H9 (cell line): ENCODE measurements at regions not wholly inside any gene's neighbourhood (a gene's known extent, or its start where the extent isn't known, plus 50 kb on each side); places are given as distances from the start of the nearest gene placed in this dataset.

ENCODE experiments used
- DNase-seq: peaks from one replicate; pipeline ENCODE4 v3.0.0-alpha.2; 2017
- H2AFZ ChIP-seq: one replicate; pipeline ENCODE4 v1.6.1; 2013; ENCODE audit warnings: mild to moderate bottlenecking, low read length, control low read depth, moderate library complexity
- H2AK5ac ChIP-seq: 2 replicates; pipeline ENCODE4 v1.6.1; 2013; ENCODE audit warnings: low read length, control low read depth, mixed read lengths; ENCODE audit not compliant: insufficient read length
- H2BK120ac ChIP-seq: one replicate; pipeline ENCODE4 v1.6.1; 2013; ENCODE audit warnings: low read depth, mild to moderate bottlenecking, low read length, control low read depth, inconsistent platforms; ENCODE audit not compliant: poor library complexity, severe bottlenecking
- H2BK12ac ChIP-seq: 2 replicates; pipeline ENCODE4 v1.6.1; 2013; ENCODE audit warnings: low read length, control low read depth, mixed read lengths, low read depth; ENCODE audit not compliant: insufficient read length
- H2BK15ac ChIP-seq: 2 replicates; pipeline ENCODE4 v1.6.1; 2013; ENCODE audit warnings: low read depth, low read length, control low read depth
- H2BK20ac ChIP-seq: one replicate; pipeline ENCODE4 v1.6.1; 2013; ENCODE audit warnings: low read depth, mild to moderate bottlenecking, low read length, control low read depth, inconsistent platforms; ENCODE audit not compliant: poor library complexity, severe bottlenecking
- H2BK5ac ChIP-seq: 2 replicates; pipeline ENCODE4 v1.6.1; 2013; ENCODE audit warnings: low read length, control low read depth, mixed read lengths; ENCODE audit not compliant: insufficient read length
- H3K14ac ChIP-seq: 2 replicates; pipeline ENCODE4 v1.6.1; 2013; ENCODE audit warnings: low read length, control low read depth; ENCODE audit not compliant: insufficient read depth
- H3K18ac ChIP-seq: 2 replicates; pipeline ENCODE4 v1.6.1; 2013; ENCODE audit warnings: low read depth, mild to moderate bottlenecking, mixed read lengths, low read length, control low read depth; ENCODE audit not compliant: insufficient read length
- H3K23ac ChIP-seq: 2 replicates; pipeline ENCODE4 v1.6.1; 2013; ENCODE audit warnings: low read length, control low read depth, mixed read lengths, low read depth; ENCODE audit not compliant: insufficient read length
- H3K23me2 ChIP-seq: 2 replicates; pipeline ENCODE4 v1.6.1; 2013; ENCODE audit warnings: low read depth, mild to moderate bottlenecking, mixed read lengths, low read length, control low read depth; ENCODE audit not compliant: insufficient read length, poor library complexity, severe bottlenecking
- H3K27ac ChIP-seq: 2 replicates; pipeline ENCODE4 v1.5.1; 2013; ENCODE audit warnings: low read length, control low read depth, mixed read lengths, low read depth; ENCODE audit not compliant: insufficient read length
- H3K27me3 ChIP-seq: 2 replicates; pipeline ENCODE4 v1.6.1; 2013; ENCODE audit warnings: low read length, control low read depth, inconsistent platforms; ENCODE audit not compliant: insufficient read depth
- H3K4ac ChIP-seq: 2 replicates; pipeline ENCODE4 v1.6.1; 2013; ENCODE audit warnings: low read depth, mild to moderate bottlenecking, control low read depth, inconsistent platforms, low read length, moderate library complexity
- H3K4me1 ChIP-seq: 2 replicates; pipeline ENCODE4 v1.6.1; 2013; ENCODE audit warnings: low read length, control low read depth, inconsistent platforms; ENCODE audit not compliant: insufficient read depth
- H3K4me2 ChIP-seq: 2 replicates; pipeline ENCODE4 v1.6.1; 2013; ENCODE audit warnings: low read length, control low read depth, mixed read lengths; ENCODE audit not compliant: insufficient read length, insufficient read depth
- H3K56ac ChIP-seq: 2 replicates; pipeline ENCODE4 v1.6.1; 2013; ENCODE audit warnings: low read depth, mild to moderate bottlenecking, mixed read lengths, low read length, control low read depth; ENCODE audit not compliant: insufficient read length
- H3K79me1 ChIP-seq: 2 replicates; pipeline ENCODE4 v1.6.1; 2013; ENCODE audit warnings: low read depth, mild to moderate bottlenecking, moderate library complexity, low read length, control low read depth, inconsistent platforms; ENCODE audit not compliant: insufficient read depth, poor library complexity, severe bottlenecking
- H3K79me2 ChIP-seq: 2 replicates; pipeline ENCODE4 v1.6.1; 2013; ENCODE audit warnings: low read length, control low read depth, inconsistent platforms; ENCODE audit not compliant: insufficient read depth
- H3K9ac ChIP-seq: 2 replicates; pipeline ENCODE4 v1.6.1; 2013; ENCODE audit warnings: low read length, control low read depth, mixed read lengths; ENCODE audit not compliant: insufficient read length; ENCODE audit errors: extremely low read depth
- H3K9me3 ChIP-seq: one replicate; pipeline ENCODE4 v1.6.1; 2013; ENCODE audit warnings: low read depth, low read length, inconsistent platforms; ENCODE audit not compliant: control insufficient read depth
- H3T11ph ChIP-seq: one replicate; pipeline ENCODE4 v1.6.1; 2013; ENCODE audit warnings: mild to moderate bottlenecking, low read length, control low read depth, inconsistent platforms
- H4K20me1 ChIP-seq: one replicate; pipeline ENCODE4 v1.6.1; 2013; ENCODE audit not compliant: control insufficient read depth, insufficient read length, insufficient read depth
- H4K5ac ChIP-seq: 2 replicates; pipeline ENCODE4 v1.6.1; 2013; ENCODE audit warnings: low read depth, mild to moderate bottlenecking, mixed read lengths, low read length, control low read depth; ENCODE audit not compliant: insufficient read length
- H4K8ac ChIP-seq: replicated peaks from 2 replicates; pipeline ENCODE4 v1.6.1; 2013; ENCODE audit warnings: low read length, control low read depth, mixed read lengths, low read depth; ENCODE audit not compliant: insufficient read length
- H4K91ac ChIP-seq: 2 replicates; pipeline ENCODE4 v1.6.1; 2013; ENCODE audit warnings: low read depth, mild to moderate bottlenecking, moderate library complexity, mixed read lengths, low read length, control low read depth; ENCODE audit not compliant: insufficient read length
- H3K27ac Mint-ChIP-seq, 3 experiments: 2 replicates in 2 of 3; 3 replicates in 1 of 3; pipeline ENCODE4 v1.8.0; 2020 to 2021; ENCODE audit warnings: mixed read lengths in 3 of 3, mild to moderate bottlenecking in 1 of 3, moderate library complexity in 1 of 3
- H3K27me3 Mint-ChIP-seq: 2 replicates; pipeline ENCODE4 v1.8.0; 2021; ENCODE audit warnings: low read depth, mild to moderate bottlenecking, moderate library complexity, mixed read lengths
- H3K36me3 Mint-ChIP-seq, 3 experiments: 2 replicates in 2 of 3; 3 replicates in 1 of 3; pipeline ENCODE4 v1.8.0; 2020 to 2021; ENCODE audit warnings: low read depth in 3 of 3, mixed read lengths in 3 of 3; ENCODE audit not compliant: insufficient read depth in 1 of 3
- H3K4me1 Mint-ChIP-seq, 2 experiments: 2 replicates each; pipeline ENCODE4 v1.8.0; 2020; ENCODE audit warnings: mixed read lengths in 2 of 2
- H3K4me3 Mint-ChIP-seq, 2 experiments: 2 replicates in 1 of 2; 3 replicates in 1 of 2; pipeline ENCODE4 v1.8.0; 2020 to 2021; ENCODE audit warnings: mild to moderate bottlenecking in 2 of 2, mixed read lengths in 2 of 2, moderate library complexity in 1 of 2
- H3K9me3 Mint-ChIP-seq, 2 experiments: 2 replicates in 1 of 2; 3 replicates in 1 of 2; pipeline ENCODE4 v1.8.0; 2020; ENCODE audit warnings: mild to moderate bottlenecking in 2 of 2, mixed read lengths in 2 of 2, moderate library complexity in 1 of 2
- TF ChIP-seq, protein P1 (sequence below): fragments of 200-600 bp; sonication (generic); conservative IDR thresholded peaks from 3 replicates; pipeline ENCODE4 v1.8.0; 2021; ENCODE audit warnings: antibody characterized with exemption, mild to moderate bottlenecking

DNA sequence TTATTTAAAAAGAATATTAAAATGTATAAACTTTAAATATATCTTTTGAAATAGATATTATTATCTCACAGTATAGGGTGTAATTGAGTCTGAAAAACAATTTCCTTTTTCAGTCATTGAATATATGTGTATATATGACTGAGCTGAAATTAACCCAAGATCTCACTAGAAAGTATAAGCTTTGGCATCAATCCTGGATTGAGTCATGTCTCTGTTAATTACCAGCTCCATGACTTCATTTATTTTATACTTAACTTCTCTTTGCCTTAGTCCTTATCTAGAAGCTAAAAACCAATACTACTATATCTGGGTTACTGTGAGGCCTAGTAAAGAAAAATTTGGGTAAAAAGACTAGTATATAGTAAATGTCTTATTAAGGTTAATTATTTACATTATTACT is 1020.3 kb downstream of the LRFN5 start:
- H3K9me3 Mint-ChIP-seq, result no peaks in the 10 kb centered on the region

More for the DNA sequence above, 1020.3 kb downstream of the LRFN5 start:
- Histone ChIP-seq H4K8ac (no peak overlapping the region), H2BK120ac (no peak overlapping the region), H2AK5ac (no peak overlapping the region), H2BK5ac (no peak overlapping the region), H3K4me1 (no peaks in the 10 kb centered on the region), H2BK20ac (no peak overlapping the region), H3K18ac (no peak overlapping the region), H3K23me2 (no peaks in the 10 kb centered on the region), H2BK12ac (no peak overlapping the region), H3K23ac (no peak overlapping the region), H3K56ac (no peak overlapping the region), H3K27ac (no peak overlapping the region), H3K79me2 (no peaks in the 10 kb centered on the region), H3K14ac (no peak overlapping the region), H4K5ac (no peak overlapping the region), H3T11ph (no peak overlapping the region), H3K27me3 (no peaks in the 10 kb centered on the region; the same call in 1 of the 2 replicates), H4K91ac (no peak overlapping the region), H3K79me1 (no peaks in the 10 kb centered on the region), H2AFZ (no peak overlapping the region), H3K9ac (no peak overlapping the region), H4K20me1 (no peaks in the 10 kb centered on the region), H3K4me2 (no peak overlapping the region), H2BK15ac (no peak overlapping the region), H3K4ac (no peak overlapping the region), H3K9me3 (no peaks in the 10 kb centered on the region)
- no peak for DNase-seq
- H3K27ac Mint-ChIP-seq, result no peak overlapping the region
- no peaks in the 10 kb centered on the region for H3K36me3 Mint-ChIP-seq
- TF ChIP-seq, protein P1, sequence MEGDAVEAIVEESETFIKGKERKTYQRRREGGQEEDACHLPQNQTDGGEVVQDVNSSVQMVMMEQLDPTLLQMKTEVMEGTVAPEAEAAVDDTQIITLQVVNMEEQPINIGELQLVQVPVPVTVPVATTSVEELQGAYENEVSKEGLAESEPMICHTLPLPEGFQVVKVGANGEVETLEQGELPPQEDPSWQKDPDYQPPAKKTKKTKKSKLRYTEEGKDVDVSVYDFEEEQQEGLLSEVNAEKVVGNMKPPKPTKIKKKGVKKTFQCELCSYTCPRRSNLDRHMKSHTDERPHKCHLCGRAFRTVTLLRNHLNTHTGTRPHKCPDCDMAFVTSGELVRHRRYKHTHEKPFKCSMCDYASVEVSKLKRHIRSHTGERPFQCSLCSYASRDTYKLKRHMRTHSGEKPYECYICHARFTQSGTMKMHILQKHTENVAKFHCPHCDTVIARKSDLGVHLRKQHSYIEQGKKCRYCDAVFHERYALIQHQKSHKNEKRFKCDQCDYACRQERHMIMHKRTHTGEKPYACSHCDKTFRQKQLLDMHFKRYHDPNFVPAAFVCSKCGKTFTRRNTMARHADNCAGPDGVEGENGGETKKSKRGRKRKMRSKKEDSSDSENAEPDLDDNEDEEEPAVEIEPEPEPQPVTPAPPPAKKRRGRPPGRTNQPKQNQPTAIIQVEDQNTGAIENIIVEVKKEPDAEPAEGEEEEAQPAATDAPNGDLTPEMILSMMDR, result no peak
- no peak overlapping the region for H3K4me3 Mint-ChIP-seq
- H3K27me3 Mint-ChIP-seq, result peaks cover 14% of the 10 kb centered on the region
- H3K4me1 Mint-ChIP-seq, result peaks cover 7 to 12% of the 10 kb centered on the region in 2 experiments
